Stimulated activated CD4-positive, alpha-beta T cell treated with anti-CD3 and anti-CD28 coated beads, Interleukin-1b, Interleukin-23, amount 100 ng/mL, for 24 hours (primary cell): ENCODE measurements at regions not wholly inside any gene's neighbourhood (a gene's known extent, or its start where the extent isn't known, plus 50 kb on each side); places are given as distances from the start of the nearest gene placed in this dataset.
"Not testable (repeated sequence)": the region's sequence is repeated elsewhere in the genome, so short reads cannot be mapped to it uniquely, and the experiment has no call there.

ENCODE experiments used
- DNase-seq, 4 experiments: peaks; one replicate each; pipeline ENCODE4 v3.0.0-alpha.2; 2020; ENCODE audit warnings: low read depth in 4 of 4, low spot score in 1 of 4

DNA sequence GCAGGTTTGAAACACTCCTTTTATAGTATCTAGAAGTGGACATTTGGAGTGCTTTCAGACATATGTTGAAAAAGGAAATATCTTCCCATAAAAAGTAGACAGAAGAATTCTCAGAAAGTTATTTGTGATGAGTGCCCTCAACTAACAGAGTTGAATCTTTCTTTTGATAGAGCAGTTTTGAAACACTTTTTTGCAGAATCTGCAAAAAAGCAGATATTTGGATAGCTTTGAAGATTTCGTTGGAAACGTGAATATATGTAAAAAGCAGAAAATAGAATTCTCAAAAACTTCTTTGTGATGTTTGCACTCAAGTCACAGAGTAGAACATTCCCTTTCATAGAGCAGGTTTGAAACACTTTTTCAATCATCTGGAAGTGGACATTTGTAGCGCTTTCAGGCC lies 676.4 kb upstream of the ZNF337 start:
- DNase-seq = not testable (repeated sequence)

DNA sequence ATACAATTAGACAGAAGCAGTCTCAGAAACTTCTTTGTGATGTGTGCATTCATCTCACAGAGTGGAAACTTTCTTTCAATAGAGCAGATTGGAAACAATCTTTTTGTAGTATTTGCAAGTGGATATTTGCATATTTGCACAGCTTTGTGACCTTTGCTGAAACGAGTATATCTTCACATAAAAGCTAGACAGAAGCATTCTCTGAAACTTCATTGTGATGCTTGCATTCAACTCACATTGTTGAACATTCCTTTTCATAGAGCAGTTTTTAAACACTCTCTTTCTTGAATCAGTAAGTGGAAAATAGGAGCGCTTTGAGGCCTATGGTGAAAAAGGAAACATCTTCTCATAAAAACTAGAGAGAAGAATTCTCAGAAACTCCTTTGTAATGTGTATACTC lies 657.9 kb upstream of the ZNF337 start:
- DNase-seq = no peak

DNA sequence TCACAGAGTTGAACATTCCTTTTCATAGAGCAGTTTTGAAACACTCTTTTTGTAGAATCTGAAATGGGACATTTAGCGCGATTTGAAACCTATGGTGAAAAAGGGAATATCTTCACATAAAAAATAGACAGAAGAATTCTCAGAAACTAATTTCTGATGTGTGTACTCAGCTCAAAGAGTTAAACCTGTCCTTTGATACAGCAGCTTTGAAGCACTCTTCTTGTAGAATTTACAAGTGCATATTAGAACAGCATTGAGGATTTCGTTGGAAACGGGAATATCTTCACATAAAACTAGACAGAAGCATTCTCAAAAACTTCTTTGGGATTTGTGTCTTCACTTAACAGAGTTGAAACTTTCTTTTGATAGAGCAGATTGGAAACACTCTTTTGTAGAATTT lies 650.7 kb upstream of the ZNF337 start:
- DNase-seq = no peak

GRCh38 chr20:26340460-26341065 lies 643.9 kb upstream of the ZNF337 start:
- DNase-seq = not testable (repeated sequence)

DNA sequence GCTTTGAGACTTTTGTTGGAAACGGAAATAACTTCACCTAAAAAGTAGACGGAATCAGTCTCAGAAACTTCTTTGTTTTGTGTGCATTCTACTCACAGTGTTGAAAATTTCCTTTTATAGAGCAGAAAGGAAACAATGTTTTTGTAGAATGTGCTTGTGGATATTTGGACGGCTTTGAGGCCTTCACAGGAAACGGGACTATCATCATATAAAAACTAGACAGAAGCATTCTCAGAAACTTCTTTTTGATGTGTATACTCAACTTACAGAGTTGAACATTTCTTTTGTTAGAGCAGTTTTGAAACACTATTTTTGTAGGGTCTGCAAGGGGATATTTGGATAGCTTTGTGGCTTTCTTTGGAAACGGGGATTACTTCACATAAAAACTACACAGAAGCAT lies 627.5 kb upstream of the ZNF337 start:
- no peak for DNase-seq

GRCh38 chr20:26315054-26315453 lies 618.4 kb upstream of the ZNF337 start:
- DNase-seq = no peak

- not testable (repeated sequence) for DNase-seq
These were observed 613.1 kb upstream of the ZNF337 start for GRCh38 chr20:26309720-26310119.

- no peak for DNase-seq
These were observed 612.3 kb upstream of the ZNF337 start for GRCh38 chr20:26308961-26309360.

- DNase-seq = no peak
These were observed 598.4 kb upstream of the ZNF337 start for GRCh38 chr20:26295006-26295405.

DNA sequence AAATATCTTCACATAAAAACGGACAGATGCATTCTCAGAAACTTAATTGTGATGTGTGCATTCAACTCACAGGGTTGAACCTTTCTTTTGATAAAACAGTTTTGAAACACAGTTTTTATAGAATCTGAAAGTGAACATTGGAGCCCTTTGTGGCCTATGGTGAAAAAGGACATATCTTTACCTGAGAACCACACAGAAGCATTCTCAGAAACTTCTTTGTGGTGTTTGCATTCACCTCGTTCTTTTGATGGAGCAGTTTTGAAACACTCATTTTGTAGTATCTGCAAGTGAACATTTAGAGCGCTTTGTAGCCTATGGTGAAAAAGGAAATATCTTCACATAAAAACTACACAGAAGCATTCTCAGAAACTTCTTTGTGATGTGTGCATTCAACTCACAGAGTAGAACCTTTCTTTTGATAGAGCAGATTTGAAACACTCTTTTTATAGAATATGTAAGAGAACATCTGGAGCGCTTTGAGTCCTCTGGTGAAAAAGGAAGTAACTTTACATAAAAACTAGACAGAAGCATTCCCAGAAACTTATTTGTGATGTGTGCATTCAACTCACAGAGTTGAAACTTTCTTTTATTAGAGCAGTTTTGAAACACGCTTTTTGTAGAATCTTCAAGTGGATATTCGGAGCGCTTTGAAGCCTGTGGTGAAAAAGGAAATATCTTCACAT lies 591.9 kb upstream of the ZNF337 start:
- not testable (repeated sequence) for DNase-seq

- DNase-seq = no peak
These were observed 582.6 kb upstream of the ZNF337 start for GRCh38 chr20:26279238-26279637.

GRCh38 chr20:26277339-26277738 lies 580.7 kb upstream of the ZNF337 start:
- no peak for DNase-seq

DNA sequence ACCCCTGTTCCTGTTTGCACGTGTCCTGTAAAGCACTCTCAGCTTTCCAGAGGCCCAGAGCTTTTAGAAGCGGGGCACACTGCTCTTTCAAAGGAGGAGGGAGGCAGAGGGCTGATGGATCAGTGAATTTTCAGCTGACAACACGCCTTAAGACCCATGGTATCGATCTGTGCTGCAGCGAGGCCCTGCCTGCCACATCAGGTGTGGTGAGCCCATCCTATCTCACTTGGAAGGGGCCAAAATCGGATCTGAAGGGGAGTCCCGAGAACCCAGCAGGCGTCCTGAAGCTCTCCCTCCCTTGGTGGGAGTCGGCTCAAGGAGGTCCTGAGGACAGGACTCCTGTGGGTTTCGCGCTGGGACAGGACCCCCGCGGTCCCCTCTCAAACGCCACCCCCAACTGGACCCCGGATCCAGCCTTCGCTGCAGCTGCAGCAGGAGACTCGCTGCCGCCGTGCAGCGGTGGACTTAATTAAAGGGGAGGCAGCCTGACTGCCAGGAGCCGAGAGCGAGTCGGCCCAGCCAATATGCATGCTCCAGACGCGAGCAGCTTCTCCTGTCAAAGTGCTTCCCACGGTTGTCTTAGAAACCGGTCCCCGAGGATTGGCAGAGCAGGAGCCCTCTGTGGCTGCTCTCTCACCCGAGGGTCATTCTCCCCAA lies 580.0 kb upstream of the ZNF337 start:
- DNase-seq = no peak

DNA sequence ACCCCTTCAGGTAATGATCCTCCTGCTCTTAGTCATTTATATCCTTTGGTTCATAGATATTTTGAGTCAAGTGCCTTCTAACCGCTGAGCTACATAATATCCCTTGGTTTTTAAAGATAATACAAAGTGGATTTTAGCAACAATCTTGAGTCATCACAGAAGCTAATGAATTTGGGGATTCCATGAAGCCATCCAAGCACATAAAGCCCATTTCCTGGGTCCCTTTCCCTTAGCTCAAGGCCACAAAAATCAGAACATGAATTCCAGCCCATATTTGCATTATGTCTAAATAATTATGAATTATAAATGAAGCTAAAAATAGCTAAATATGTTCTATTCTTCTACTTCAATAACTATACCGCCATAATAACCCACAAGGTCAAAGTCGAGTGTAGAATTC lies 572.1 kb upstream of the ZNF337 start:
- DNase-seq = not testable (repeated sequence)

DNA sequence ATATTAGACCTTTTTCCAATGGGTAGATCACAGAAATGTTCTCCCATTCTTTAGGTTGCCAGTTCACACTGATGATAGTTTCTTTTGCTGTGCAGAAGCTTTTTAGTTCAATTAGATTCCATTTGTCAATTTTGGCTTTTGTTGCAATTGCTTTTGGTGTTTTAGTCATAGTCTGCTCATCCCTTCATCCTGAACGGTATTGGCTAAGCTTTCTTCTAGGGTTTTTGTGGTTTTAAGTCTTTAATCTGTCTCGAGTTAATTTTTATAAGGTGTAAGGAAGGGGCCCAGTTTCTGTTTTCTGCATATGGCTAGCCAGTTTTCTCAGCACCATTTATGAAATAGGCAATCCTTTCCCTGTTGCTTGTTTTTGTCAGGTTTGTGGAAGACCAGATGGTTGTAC lies 564.3 kb upstream of the ZNF337 start:
- DNase-seq = not testable (repeated sequence)

DNA sequence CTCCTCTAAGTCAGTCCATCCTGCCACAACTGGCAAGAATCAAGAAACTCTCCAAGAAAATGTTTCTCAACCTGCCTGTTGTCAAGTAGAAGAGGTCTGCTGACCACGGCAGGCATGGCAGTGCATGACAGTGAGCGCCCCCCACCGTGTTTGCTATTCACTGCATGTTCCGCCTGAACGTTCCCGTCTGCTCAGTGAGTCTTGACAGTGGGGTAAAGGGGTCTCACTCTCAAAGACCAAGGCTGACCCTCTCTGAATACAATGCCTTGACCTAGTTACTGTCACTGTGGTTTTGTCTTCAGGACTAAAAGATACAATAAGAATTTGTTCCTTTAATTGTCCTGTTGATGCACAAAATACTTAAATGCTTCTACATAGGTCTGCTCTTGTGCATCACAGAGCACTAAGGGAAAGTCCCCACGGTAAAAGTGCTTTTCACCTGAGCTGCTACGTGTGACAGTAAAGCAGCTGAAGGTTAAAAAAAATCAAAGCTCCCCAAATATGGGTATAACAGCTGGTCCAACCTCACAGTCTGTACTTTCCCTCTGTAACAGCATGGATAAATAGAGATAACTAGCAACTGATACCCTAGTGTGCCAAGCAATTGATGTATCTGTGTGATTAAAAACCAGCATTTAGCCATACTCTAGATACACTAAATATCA lies 555.8 kb upstream of the ZNF337 start:
- DNase-seq = not testable (repeated sequence)

GRCh38 chr20:26251376-26251775 lies 554.7 kb upstream of the ZNF337 start:
- not testable (repeated sequence) for DNase-seq

GRCh38 chr20:26250249-26251114 lies 553.8 kb upstream of the ZNF337 start:
- not testable (repeated sequence) for DNase-seq

DNA sequence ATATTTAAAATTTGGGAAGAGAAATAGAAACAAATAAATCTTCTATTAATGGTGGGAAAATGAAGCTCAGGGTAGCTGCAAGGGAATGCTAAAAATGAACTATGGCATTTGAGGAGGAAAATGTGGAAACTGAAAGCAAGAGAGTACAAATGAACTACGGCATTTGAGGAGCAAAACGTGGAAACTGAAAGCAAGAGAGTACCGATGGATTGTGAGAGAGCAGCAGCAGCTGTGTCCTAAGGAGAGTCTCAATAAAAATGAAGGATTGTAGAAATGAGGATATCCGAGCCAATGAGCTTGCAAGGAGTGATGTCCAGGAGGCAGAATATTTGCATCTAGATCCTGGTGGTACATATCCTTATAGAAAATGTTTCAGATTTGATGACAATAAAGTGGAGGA lies 547.1 kb upstream of the ZNF337 start:
- no peak for DNase-seq

DNA sequence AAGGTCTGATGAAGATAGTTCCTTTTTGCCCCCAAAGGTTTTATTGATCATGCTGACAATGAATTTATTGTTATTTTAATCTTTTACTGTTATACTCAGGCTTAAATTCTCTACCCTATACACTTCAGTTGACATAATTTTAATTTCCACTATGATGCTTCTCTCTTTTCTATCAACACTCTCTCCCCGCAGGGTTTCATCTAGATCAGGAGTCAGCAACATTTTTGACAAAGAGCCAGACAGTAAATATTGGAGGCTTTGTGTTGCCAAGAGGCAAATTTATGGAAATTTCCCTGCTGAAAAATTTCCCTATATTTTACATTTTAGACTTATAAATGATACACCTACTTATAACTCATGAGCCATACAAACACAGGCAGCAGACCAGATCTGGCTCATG lies 524.0 kb upstream of the ZNF337 start:
- not testable (repeated sequence) for DNase-seq

GRCh38 chr20:26219546-26219945 lies 522.9 kb upstream of the ZNF337 start:
- not testable (repeated sequence) for DNase-seq
